ENCODE measurements at regions not wholly inside any gene's neighbourhood (a gene's known extent, or its start where the extent isn't known, plus 50 kb on each side); places are given as distances from the start of the nearest gene placed in this dataset.

DNA sequence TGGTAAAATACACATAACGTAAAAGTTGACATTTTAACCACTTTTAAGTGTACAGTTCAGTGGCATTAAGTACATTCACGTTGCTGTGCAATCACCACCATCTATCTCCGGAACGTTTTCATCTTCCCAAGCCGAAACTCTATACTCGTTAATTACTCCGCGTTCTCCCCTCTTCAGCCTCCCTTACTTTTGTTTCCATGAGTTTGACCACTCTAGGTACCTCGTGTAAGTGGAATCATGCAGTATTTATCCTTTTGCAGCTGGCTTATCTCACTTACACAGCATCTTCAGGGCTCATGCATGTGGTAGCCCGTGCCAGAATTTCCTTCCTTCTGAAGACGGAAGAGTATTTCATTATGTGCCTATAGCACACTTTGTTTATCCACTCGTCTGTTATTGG, 225.2 kb downstream of the SLC4A3 start:
- WGBS (ENCODE audit: insufficient coverage, low coverage, missing lambda C conversion rate) = 12% methylated on average over 12 of the region's 12 CpGs
- FAIRE-seq (no peak), DNase-seq (ENCODE audit: extremely low read depth in 1 of 4, low spot score in 3 of 4) (no peak), ATAC-seq (no peak)
- in situ Hi-C loops (cut with MboI) (no loop called here), intact Hi-C loops (cut with micrococcal nuclease) (no loop called here)
- Histone ChIP-seq H3K9ac (ENCODE audit: insufficient read depth in 1 of 2, low read depth in 2 of 2, low read length in 2 of 2) (no peak overlapping the region), H3K27me3 (ENCODE audit: control insufficient read depth in 2 of 2, insufficient read depth in 2 of 2, low read length in 2 of 2) (no peaks in the 10 kb centered on the region; a peak in 2 of 5 replicates), H3K4me3 (no peak overlapping the region), H2AFZ (ENCODE audit: low read depth, low read length) (no peak overlapping the region), H3K36me3 (ENCODE audit: control insufficient read depth, insufficient read depth, low read length) (no peaks in the 10 kb centered on the region), H3K9me1 (ENCODE audit: control insufficient read depth, insufficient read depth, low read length) (no peaks in the 10 kb centered on the region), H3K79me2 (ENCODE audit: control insufficient read depth, insufficient read depth, low read length) (no peaks in the 10 kb centered on the region), H3K4me2 (ENCODE audit: insufficient read depth, low read length) (no peak overlapping the region), H4K20me1 (replicated peaks; ENCODE audit: control insufficient read depth, insufficient read depth, low read length) (no peaks in the 10 kb centered on the region), H3K4me1 (replicated peaks in 1 of 2; ENCODE audit: control insufficient read depth in 2 of 2, insufficient read depth in 2 of 2, low read length in 2 of 2) (no peaks in the 10 kb centered on the region; a peak in 1 of 5 replicates), H3K9me3 (replicated peaks; ENCODE audit: control insufficient read depth, insufficient read depth, low read depth, low read length) (no peaks in the 10 kb centered on the region), H3K27ac (ENCODE audit: extremely low read depth, low read depth, low read length) (no peak overlapping the region)
- no TSS peak for BruUV-seq (replicated peaks)
- CTCF ChIA-PET (ENCODE audit: low intra/inter-chr PET ratio) = no interaction called here
- POLR2A ChIA-PET = interaction anchor here (0.6 to 1.1 kb wide), 2 partner anchors 8 to 98 kb away, joined by 3 to 5 read pairs; no protein-coding TSS in a partner anchor
- TF ChIP-seq PHTF2 (CRISPR knock-in tag; IDR thresholded peaks at IDR 0.05) (no peak), NFIX (CRISPR knock-in tag; IDR thresholded peaks at IDR 0.05; ENCODE audit: low read depth) (no peak), BRCA1 (IDR thresholded peaks at IDR 0.05) (no peak), BRCA1 (CRISPR knock-in tag; IDR thresholded peaks at IDR 0.05) (no peak), MEF2A (IDR thresholded peaks at IDR 0.05; ENCODE audit: control insufficient read depth, low read depth, low read length) (no peak), FIP1L1 (IDR thresholded peaks at IDR 0.05; ENCODE audit: low read depth, low read length, poor library complexity, severe bottlenecking) (no peak), GTF2E2 (tag; IDR thresholded peaks at IDR 0.05) (no peak), BRF1 (IDR thresholded peaks at IDR 0.05; ENCODE audit: borderline replicate concordance, extremely low read depth, insufficient read length) (no peak), TBP (optimal IDR thresholded peaks at IDR 0.05; ENCODE audit: low read depth, low read length) (no peak), PURB (CRISPR knock-in tag; IDR thresholded peaks at IDR 0.05; ENCODE audit: low read depth) (no peak), ZNF197 (CRISPR knock-in tag; IDR thresholded peaks at IDR 0.05; ENCODE audit: low read depth) (no peak)
- TF ChIP-seq, protein P1, sequence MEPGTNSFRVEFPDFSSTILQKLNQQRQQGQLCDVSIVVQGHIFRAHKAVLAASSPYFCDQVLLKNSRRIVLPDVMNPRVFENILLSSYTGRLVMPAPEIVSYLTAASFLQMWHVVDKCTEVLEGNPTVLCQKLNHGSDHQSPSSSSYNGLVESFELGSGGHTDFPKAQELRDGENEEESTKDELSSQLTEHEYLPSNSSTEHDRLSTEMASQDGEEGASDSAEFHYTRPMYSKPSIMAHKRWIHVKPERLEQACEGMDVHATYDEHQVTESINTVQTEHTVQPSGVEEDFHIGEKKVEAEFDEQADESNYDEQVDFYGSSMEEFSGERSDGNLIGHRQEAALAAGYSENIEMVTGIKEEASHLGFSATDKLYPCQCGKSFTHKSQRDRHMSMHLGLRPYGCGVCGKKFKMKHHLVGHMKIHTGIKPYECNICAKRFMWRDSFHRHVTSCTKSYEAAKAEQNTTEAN (CRISPR knock-in tag; IDR thresholded peaks at IDR 0.05) = no peak

All from K562 (cell line).